ENCODE measurements at regions not wholly inside any gene's neighbourhood (a gene's known extent, or its start where the extent isn't known, plus 50 kb on each side); places are given as distances from the start of the nearest gene placed in this dataset.

DNA sequence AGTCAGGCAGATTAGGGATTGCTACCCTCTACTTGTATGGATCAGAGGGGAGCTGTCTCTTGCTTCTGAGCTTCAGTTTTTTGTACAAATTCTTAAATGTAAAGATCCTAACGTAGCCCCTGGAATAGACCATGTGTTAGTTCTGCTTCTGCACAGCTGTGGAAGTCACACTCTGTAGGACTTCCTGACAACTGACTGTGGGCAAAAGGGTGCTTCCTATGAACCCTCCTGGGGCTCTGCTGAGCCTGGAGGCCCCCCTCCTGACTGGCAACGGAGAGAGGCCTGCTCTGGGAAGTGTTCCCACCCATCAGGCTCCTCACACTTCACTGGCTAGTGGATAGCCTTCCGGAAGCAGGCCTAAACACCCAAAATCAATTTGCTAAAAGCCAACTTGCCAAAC, 131.0 kb downstream of the RPLP1 start:
- DNase-seq (ENCODE audit: low spot score), result no peak

DNA sequence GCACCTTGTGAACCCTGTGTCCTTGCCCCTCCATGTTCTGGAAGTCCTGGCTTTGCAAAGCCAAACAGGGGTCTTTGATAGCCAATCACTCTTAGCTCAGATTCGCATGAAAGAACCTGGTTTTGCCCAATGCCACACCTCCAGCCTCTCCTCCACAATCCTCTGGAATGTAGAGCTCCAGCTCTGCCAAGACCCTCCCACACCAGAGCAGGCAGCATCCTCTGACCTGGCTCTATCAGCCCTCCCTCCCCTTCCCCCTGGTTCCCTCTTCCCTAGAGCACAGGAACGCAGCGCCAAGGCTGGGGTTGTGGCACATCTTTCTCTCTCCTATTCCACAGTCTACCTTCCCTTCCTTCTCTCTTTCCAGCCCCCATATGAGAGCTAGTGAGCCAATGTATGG, 133.3 kb downstream of the RPLP1 start:
- no peak overlapping the region for H3K4me3 Mint-ChIP-seq
- H3K9me3 Mint-ChIP-seq, result no peaks in the 10 kb centered on the region
- H3K36me3 Mint-ChIP-seq (ENCODE audit: low read depth), result no peaks in the 10 kb centered on the region
- H3K27me3 Mint-ChIP-seq (ENCODE audit: low read depth), result peaks cover 3% of the 10 kb centered on the region
- no peak overlapping the region for H3K27ac Mint-ChIP-seq
- H3K4me1 Mint-ChIP-seq (ENCODE audit: low read depth), result peaks cover 14% of the 10 kb centered on the region
- no peak for DNase-seq (ENCODE audit: low spot score)

More for the DNA sequence above, 131.0 kb downstream of the RPLP1 start:
- H3K36me3 Mint-ChIP-seq (ENCODE audit: low read depth), result no peaks in the 10 kb centered on the region
- no peak overlapping the region for H3K4me3 Mint-ChIP-seq
- peaks cover 9% of the 10 kb centered on the region for H3K27me3 Mint-ChIP-seq (ENCODE audit: low read depth)
- no peak overlapping the region for H3K27ac Mint-ChIP-seq
- peaks cover 12% of the 10 kb centered on the region for H3K4me1 Mint-ChIP-seq (ENCODE audit: low read depth)
- H3K9me3 Mint-ChIP-seq, result no peaks in the 10 kb centered on the region

DNA sequence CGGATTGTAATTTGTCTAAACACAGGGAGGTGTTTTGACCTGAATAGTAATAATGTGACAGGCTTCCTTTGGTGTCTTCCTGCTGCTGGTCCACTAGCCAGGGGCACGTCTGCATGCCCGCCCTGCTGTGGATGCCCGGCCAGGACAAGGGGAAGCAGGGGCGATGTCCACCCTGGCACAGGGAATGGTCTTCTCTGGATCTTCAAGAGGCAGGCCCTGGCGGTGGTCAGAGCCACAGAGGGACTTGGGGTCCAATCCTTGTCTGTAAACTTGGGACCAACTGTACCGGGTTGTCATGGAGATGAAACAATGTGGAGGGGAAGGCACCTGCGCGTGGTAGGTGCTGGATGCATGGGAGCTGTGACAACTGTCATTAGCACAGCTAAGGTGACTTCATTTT, 134.1 kb downstream of the RPLP1 start:
- Mint-ChIP-seq H3K27ac (no peak overlapping the region), H3K36me3 (ENCODE audit: low read depth) (no peaks in the 10 kb centered on the region), H3K4me3 (no peak overlapping the region), H3K9me3 (no peaks in the 10 kb centered on the region), H3K27me3 (ENCODE audit: low read depth) (peaks cover 2% of the 10 kb centered on the region), H3K4me1 (ENCODE audit: low read depth) (peaks cover 14% of the 10 kb centered on the region)
- no peak for DNase-seq (ENCODE audit: low spot score)

DNA sequence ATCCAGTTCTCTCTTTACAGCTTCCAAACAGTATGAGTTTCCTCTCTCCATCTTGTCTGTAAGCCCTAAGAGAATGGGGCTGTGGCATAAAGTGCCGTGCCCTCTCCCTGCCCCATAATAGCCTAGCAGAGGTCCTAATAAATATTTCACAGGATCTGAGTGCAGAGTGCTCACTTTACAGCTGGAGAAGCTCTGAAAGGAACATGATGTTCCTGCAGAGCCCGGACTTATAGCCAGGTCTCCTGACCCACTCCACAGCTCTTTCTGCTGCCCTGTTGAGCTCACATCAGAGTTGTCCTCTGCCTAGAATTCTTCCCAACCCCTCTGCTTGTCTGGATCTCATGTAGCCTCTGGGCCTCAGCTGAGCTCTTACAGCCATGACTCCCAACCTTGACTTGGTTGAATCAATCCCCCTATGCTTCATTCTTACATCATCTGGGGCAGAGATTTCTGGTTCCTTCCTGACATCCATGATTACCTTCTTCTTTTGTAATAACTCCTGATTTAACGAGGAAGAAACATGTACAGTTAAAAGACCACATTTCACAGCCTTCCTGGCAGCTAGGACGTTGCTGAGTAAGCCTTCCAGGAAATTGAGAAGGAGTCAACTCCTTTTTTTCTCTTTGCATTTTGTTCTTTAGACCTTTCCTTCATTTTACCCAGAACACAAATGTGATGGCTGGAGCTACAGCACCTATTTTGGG, 135.3 kb downstream of the RPLP1 start:
- peaks cover 14% of the 10 kb centered on the region for H3K4me1 Mint-ChIP-seq (ENCODE audit: low read depth)
- H3K4me3 Mint-ChIP-seq, result no peak overlapping the region
- no peaks in the 10 kb centered on the region for H3K36me3 Mint-ChIP-seq (ENCODE audit: low read depth)
- H3K27ac Mint-ChIP-seq, result no peak overlapping the region
- no peaks in the 10 kb centered on the region for H3K9me3 Mint-ChIP-seq
- H3K27me3 Mint-ChIP-seq (ENCODE audit: low read depth), result peaks cover 2% of the 10 kb centered on the region
- DNase-seq (ENCODE audit: low spot score), result no peak

DNA sequence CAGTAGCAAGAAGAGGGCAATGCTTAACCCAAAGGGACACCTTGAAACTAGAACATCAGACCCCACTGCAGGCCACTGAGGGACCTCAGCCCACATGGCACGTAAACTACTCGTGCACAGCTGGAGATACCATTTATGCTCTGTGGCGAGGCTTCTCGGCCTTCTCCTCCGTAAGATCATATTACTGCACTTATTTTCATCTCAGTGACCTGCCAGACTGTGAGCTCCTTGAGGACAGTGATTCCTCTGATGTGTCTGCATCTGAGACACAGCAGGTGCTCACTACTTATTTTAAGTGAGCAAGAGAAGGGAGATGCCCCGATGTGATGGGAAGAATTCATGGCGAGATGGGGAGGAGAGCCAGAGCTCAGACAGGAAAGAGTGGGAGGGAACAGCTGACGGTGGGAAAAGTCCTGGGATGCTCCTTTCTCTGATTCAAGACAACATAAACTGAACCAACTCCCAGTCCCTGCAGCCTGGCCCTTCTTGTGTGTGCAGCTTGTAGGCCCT, 137.6 kb downstream of the RPLP1 start:
- Mint-ChIP-seq H3K36me3 (ENCODE audit: low read depth) (no peaks in the 10 kb centered on the region), H3K4me3 (no peak overlapping the region), H3K9me3 (no peaks in the 10 kb centered on the region), H3K27ac (no peak overlapping the region), H3K4me1 (ENCODE audit: low read depth) (peaks cover 7% of the 10 kb centered on the region), H3K27me3 (ENCODE audit: low read depth) (peaks cover 6% of the 10 kb centered on the region)
- DNase-seq (ENCODE audit: low spot score), result no peak

DNA sequence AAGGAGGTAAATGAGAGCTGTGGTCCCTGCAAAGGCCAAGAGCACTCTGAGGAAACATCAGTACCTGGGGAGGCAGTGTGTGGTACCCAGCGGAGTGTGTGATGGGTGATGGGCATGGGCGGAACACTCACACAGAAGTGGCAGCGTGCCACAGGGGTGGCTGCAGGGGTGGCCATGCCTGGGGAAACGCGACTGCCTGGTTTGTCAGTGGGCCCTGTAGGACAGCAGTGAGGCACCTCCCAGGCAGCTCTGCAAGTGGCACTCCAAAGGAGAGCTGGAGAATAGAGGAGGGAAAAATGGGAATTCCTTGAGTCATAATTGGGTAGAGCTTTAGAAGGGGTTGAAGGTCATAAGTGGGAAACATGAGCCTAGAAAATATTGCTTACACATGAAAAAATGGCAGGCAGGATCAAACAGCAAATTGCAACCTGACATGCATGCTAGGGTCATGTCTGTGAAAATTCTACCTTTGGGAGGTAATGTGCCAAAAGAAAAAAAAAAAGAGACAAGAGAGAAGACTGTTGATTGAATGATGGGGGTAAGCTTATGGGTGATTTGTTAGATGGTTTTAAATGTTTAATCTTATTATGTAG, 138.4 kb downstream of the RPLP1 start:
- H3K36me3 Mint-ChIP-seq (ENCODE audit: low read depth), result no peaks in the 10 kb centered on the region
- H3K4me1 Mint-ChIP-seq (ENCODE audit: low read depth), result peaks cover 7% of the 10 kb centered on the region

DNA sequence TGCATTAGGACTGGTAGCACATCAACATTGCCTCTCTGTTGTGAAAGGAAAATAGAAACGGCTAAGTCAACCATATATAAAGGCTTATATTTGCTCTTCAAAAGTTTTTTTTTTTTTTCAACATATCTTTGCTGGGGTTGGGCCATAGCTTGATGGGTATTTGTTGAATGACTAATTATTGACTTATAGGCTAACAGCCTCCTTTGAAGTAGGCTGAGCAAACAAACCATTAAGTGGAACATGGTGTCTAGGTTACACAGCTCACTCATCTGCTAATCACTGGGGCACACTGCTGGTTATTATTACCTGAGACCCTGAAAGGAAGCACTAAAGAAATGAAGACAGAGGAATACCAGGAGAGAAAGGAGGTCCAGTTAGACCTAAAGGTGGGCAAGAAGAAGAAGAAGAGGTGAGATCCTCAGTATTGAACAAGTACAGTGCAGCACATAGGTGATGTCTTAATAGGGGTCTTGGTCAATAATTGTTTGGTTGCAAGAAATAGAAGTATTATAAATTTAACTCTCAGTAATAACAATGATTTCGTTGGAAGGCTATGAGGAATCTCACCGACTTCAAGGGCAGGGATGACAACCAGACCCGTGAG, 139.4 kb downstream of the RPLP1 start:
- peaks cover 7% of the 10 kb centered on the region for H3K4me1 Mint-ChIP-seq (ENCODE audit: low read depth)
- DNase-seq (ENCODE audit: low spot score), result no peak
- H3K27ac Mint-ChIP-seq, result no peak overlapping the region

More for the DNA sequence above, 138.4 kb downstream of the RPLP1 start:
- no peak for DNase-seq (ENCODE audit: low spot score)
- H3K27me3 Mint-ChIP-seq (ENCODE audit: low read depth), result peaks cover 9% of the 10 kb centered on the region
- H3K27ac Mint-ChIP-seq, result no peak overlapping the region
- no peak overlapping the region for H3K4me3 Mint-ChIP-seq
- H3K9me3 Mint-ChIP-seq, result no peaks in the 10 kb centered on the region

DNA sequence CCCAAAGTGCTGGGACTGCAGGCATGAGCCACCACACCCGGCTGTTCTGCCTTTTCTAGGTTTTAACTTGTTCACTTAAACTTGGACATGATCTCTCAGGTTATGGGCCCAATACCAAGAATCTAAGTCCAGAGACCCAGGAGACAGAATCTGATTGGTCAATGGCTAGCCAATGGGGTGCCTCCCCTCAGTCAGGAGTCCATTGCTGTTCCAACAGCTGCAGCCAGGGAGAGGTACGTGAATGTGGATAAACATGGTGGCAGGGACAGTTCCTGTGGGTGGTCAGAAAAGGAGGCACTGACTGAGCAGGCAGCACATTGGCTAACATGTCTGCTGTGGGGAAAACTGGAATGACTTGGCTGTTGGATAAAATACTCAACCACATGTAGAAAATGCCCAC, 140.3 kb downstream of the RPLP1 start:
- Mint-ChIP-seq H3K27me3 (ENCODE audit: low read depth) (peaks cover 16% of the 10 kb centered on the region), H3K4me1 (ENCODE audit: low read depth) (peaks cover 5% of the 10 kb centered on the region), H3K9me3 (no peaks in the 10 kb centered on the region), H3K36me3 (ENCODE audit: low read depth) (no peaks in the 10 kb centered on the region), H3K27ac (no peak overlapping the region), H3K4me3 (no peak overlapping the region)
- no peak for DNase-seq (ENCODE audit: low spot score)

More for the DNA sequence above, 139.4 kb downstream of the RPLP1 start:
- H3K36me3 Mint-ChIP-seq (ENCODE audit: low read depth), result no peaks in the 10 kb centered on the region
- no peaks in the 10 kb centered on the region for H3K9me3 Mint-ChIP-seq
- peaks cover 12% of the 10 kb centered on the region for H3K27me3 Mint-ChIP-seq (ENCODE audit: low read depth)
- H3K4me3 Mint-ChIP-seq, result no peak overlapping the region

DNA sequence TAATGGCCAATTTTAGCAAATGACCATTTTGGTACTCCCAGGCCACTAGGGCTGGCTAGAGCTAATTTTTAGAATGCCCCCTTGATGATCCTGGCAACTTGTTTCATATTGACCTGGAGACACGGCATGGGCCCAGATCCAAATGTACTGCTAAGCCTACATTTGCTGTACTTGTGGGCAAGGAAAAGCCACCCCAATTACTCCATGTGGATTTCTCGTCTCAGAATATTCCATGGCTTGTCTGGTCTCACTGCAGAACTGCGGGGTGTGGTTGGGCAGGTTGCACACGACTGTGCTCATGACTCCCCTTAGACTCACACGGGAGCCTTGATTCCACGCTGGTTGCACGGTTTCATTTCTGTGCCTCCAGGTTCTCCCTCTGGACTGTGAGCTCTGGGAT, 140.9 kb downstream of the RPLP1 start:
- no peak for DNase-seq (ENCODE audit: low spot score)
- H3K36me3 Mint-ChIP-seq (ENCODE audit: low read depth), result no peaks in the 10 kb centered on the region
- no peak overlapping the region for H3K4me3 Mint-ChIP-seq
- no peak overlapping the region for H3K27ac Mint-ChIP-seq
- peaks cover 2% of the 10 kb centered on the region for H3K4me1 Mint-ChIP-seq (ENCODE audit: low read depth)
- H3K27me3 Mint-ChIP-seq (ENCODE audit: low read depth), result peaks cover 17% of the 10 kb centered on the region
- no peaks in the 10 kb centered on the region for H3K9me3 Mint-ChIP-seq

DNA sequence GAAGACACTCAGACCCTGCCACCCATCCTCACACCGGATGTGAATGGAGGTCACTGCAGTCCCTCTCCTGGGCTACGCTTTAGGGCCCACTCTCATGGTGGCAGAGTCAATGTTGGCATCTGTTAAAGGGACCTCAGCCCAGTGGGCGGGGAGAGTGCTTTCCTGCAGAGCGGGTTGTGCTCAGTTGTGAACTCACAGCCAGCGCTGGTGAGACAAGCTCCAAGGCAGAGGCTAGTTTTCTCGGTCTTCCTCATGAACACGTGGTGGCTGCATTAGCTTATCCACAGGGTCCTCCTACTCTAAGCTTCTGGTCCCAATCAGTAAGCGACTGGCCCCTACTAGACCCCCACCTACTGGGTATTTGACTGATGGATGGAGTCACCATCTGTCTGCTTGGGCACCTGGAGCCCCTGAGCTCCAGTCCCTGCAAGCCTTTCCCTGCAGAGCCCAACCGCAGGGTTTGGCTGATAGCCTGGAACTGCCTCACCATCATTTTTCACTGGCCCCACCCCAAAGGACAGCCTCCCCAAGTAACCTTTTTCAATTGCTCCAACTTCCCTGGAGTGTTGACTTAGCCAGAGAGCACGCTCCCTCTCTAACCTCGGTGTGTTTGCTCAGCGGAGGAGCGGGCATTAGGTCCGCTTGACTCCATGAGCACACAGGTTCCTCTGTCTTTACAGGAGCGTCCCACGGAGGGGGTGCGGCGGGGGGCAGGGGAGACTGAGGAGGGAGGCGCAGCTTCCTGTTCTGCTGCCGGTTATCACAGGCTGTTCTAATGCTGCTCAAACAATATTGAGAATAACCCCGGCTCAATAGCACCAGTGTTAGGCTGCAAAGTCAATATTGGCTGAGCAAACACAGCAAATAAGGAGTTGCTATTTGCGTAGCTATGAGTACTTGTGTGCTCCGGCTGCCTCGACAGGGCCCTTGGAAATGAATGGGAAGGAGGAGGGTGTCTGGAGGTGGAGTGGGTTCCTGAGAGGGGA, 141.7 kb downstream of the RPLP1 start:
- Mint-ChIP-seq H3K36me3 (ENCODE audit: low read depth) (no peaks in the 10 kb centered on the region), H3K4me3 (no peak overlapping the region), H3K4me1 (ENCODE audit: low read depth) (peaks cover 2% of the 10 kb centered on the region), H3K27me3 (ENCODE audit: low read depth) (peaks cover 24% of the 10 kb centered on the region), H3K9me3 (no peaks in the 10 kb centered on the region), H3K27ac (no peak overlapping the region)
- DNase-seq (ENCODE audit: low spot score), result no peak

DNA sequence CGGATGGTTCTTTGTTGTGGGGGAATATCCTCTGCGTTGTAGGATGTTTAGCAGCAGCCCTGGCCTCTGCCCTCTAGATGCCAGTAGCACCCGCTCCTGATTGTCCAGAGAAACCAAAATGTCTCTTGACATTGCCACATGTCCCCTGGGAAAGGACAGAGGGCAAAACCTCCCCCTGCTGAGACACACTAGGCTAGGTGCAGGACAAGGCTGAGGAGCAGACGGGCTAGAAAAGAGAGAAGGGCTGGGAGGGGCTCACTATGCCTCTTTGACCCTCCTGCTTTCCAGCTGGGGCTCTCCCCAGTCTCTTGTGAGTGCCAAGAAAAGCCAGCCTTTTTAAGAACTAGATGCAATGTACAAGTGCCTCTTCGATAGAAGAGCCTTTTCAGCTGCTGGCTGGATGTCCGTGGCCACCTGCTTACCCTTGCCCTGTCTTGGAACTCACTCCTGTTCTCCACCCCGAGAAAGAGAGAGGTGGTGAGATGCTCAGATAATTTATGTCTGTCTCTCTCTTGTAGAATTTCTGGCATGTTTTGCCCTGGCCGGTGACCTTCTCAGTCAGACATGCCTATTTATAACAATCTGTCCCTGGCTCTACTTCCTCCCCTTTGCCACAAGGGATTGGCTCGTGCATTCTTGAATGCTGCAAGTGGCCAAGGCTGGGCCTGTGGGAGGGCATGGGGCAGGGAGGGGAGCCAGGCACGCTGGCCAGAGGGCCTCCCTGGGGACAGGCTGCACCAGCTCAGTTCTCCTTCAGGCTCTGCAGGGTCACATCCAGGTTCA, 142.6 kb downstream of the RPLP1 start:
- H3K4me1 Mint-ChIP-seq (ENCODE audit: low read depth), result no peaks in the 10 kb centered on the region
- DNase-seq (ENCODE audit: low spot score), result no peak
- no peaks in the 10 kb centered on the region for H3K36me3 Mint-ChIP-seq (ENCODE audit: low read depth)
- peaks cover 25% of the 10 kb centered on the region for H3K27me3 Mint-ChIP-seq (ENCODE audit: low read depth)
- no peak overlapping the region for H3K4me3 Mint-ChIP-seq
- no peaks in the 10 kb centered on the region for H3K9me3 Mint-ChIP-seq
- no peak overlapping the region for H3K27ac Mint-ChIP-seq

DNA sequence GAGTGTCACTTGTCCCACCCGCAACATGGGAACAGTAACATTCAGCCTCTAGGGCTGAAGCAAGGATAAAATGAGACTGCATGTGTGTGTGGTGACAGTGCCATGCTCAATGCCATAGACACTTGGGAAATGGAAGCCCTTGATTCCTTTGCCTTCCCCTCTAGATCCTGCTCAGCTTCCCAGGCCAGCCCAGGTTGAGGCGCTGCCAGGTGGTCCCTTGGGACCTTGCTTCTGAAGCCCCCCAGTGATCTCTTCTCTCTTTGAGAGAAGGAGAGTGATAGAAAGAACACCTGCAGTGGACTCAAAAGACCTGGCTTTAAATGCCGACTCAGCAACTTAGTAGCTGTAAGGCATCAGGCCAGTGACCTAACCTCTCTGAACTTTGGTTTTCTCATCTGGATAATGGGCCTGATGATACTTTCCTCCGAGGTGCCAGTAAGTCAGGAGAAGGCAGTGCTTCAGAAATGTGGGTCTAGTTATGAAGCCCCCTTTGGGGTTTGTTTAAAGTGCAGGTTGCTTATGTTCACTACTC, 144.5 kb downstream of the RPLP1 start:
- H3K36me3 Mint-ChIP-seq (ENCODE audit: low read depth), result no peaks in the 10 kb centered on the region
- no peak overlapping the region for H3K4me3 Mint-ChIP-seq
- peaks cover 25% of the 10 kb centered on the region for H3K27me3 Mint-ChIP-seq (ENCODE audit: low read depth)
- no peak for DNase-seq (ENCODE audit: low spot score)
- H3K27ac Mint-ChIP-seq, result no peak overlapping the region
- no peaks in the 10 kb centered on the region for H3K4me1 Mint-ChIP-seq (ENCODE audit: low read depth)
- H3K9me3 Mint-ChIP-seq, result no peaks in the 10 kb centered on the region

DNA sequence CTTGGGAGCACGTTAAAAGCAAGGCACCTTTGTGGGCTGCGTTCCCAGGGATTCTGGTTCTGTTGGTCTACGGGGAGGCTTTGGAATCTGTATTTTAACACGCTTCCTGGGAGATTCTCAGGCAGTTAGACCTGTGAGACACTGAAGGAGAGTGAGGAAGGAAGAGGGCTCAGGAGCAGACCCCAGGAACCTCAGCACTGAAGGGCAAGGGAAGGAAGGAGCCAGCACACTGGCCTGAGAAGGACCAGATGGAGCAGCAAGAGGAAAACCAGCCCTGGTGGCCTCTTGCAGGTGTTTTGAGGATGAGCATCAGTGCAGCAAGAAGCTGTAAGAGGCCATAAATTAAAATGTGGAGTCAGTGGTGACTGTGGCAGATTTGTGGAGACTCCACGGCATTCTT, 146.7 kb downstream of the RPLP1 start:
- Mint-ChIP-seq H3K27ac (no peak overlapping the region), H3K27me3 (ENCODE audit: low read depth) (peaks cover 30% of the 10 kb centered on the region), H3K4me3 (no peak overlapping the region), H3K36me3 (ENCODE audit: low read depth) (no peaks in the 10 kb centered on the region), H3K9me3 (no peaks in the 10 kb centered on the region), H3K4me1 (ENCODE audit: low read depth) (no peaks in the 10 kb centered on the region)
- DNase-seq (ENCODE audit: low spot score), result no peak
